T-helper 9 cell (primary cell): ENCODE measurements at regions not wholly inside any gene's neighbourhood (a gene's known extent, or its start where the extent isn't known, plus 50 kb on each side); places are given as distances from the start of the nearest gene placed in this dataset.

Experiments
- DNase-seq: peaks from one replicate; pipeline ENCODE4 v3.0.0-alpha.2; 2020

- no peak for DNase-seq
Observed at GRCh38 chr1:36572906-36573305, 90.2 kb upstream of the CSF3R start.

- no peak for DNase-seq
Observed at GRCh38 chr1:36572142-36572715, 89.5 kb upstream of the CSF3R start.

- DNase-seq: no peak
Observed at GRCh38 chr1:36571106-36571505, 88.4 kb upstream of the CSF3R start.

GRCh38 chr1:36570478-36571060 lies 87.9 kb upstream of the CSF3R start:
- no peak for DNase-seq

- no peak for DNase-seq
Observed at GRCh38 chr1:36570006-36570405, 87.3 kb upstream of the CSF3R start.

- DNase-seq: no peak
Observed at GRCh38 chr1:36567601-36568341, 85.1 kb upstream of the CSF3R start.

GRCh38 chr1:36565576-36566501 lies 83.1 kb upstream of the CSF3R start:
- no peak for DNase-seq

- DNase-seq: no peak
Observed at GRCh38 chr1:36562181-36562685, 79.5 kb upstream of the CSF3R start.

GRCh38 chr1:36561361-36561724 lies 78.6 kb upstream of the CSF3R start:
- no peak for DNase-seq

- DNase-seq: no peak
Observed at GRCh38 chr1:36560621-36561360, 78.1 kb upstream of the CSF3R start.

- DNase-seq: no peak
Observed at GRCh38 chr1:36560177-36560576, 77.5 kb upstream of the CSF3R start.

GRCh38 chr1:36559061-36559460 lies 76.3 kb upstream of the CSF3R start:
- DNase-seq: no peak

GRCh38 chr1:36557041-36558000 lies 74.6 kb upstream of the CSF3R start:
- DNase-seq: no peak

- no peak for DNase-seq
Observed at GRCh38 chr1:36555041-36555440, 72.3 kb upstream of the CSF3R start.

- no peak for DNase-seq
Observed at GRCh38 chr1:36554323-36554628, 71.6 kb upstream of the CSF3R start.

- DNase-seq: peak; percentile 65
Observed at GRCh38 chr1:36553591-36554322, 71.0 kb upstream of the CSF3R start.

- DNase-seq: no peak
Observed at GRCh38 chr1:36542962-36543515, 60.3 kb upstream of the CSF3R start.

- DNase-seq: no peak
Observed at GRCh38 chr1:36542024-36542961, 59.6 kb upstream of the CSF3R start.

- no peak for DNase-seq
Observed at GRCh38 chr1:36540056-36540455, 57.3 kb upstream of the CSF3R start.
